ENCODE measurements at regions not wholly inside any gene's neighbourhood (a gene's known extent, or its start where the extent isn't known, plus 50 kb on each side); places are given as distances from the start of the nearest gene placed in this dataset.

GRCh38 chr12:131275824-131276223 lies 322.1 kb downstream of the ADGRD1 start:
- TF ChIP-seq TAF1 (IDR thresholded peaks at IDR 0.05; ENCODE audit: low read depth), result no peak
- TF ChIP-seq CTCF (IDR thresholded peaks at IDR 0.05; ENCODE audit: poor library complexity, severe bottlenecking), result no peak
- TF ChIP-seq EP300 (conservative IDR thresholded peaks at IDR 0.05; ENCODE audit: poor library complexity, severe bottlenecking), result no peak

All from neural cell (in vitro differentiated cells).